Sigmoid colon (tissue), 4 donors: ENCODE measurements at regions not wholly inside any gene's neighbourhood (a gene's known extent, or its start where the extent isn't known, plus 50 kb on each side); places are given as distances from the start of the nearest gene placed in this dataset.

Source experiments
- POLR2A ChIP-seq, 2 donors: fragments of 450-650 bp; IDR thresholded peaks; one replicate each; pipeline ENCODE4 v1.6.1; 2016; ENCODE audit warnings: antibody characterized with exemption in 2 of 2, mild to moderate bottlenecking in 2 of 2, moderate library complexity in 2 of 2
- POLR2AphosphoS5 ChIP-seq, 4 donors: sonication (generic); formaldehyde crosslinking; IDR thresholded peaks; one replicate each; pipeline ENCODE4 v1.6.1; 2017; ENCODE audit warnings: antibody characterized with exemption in 4 of 4
- TF ChIP-seq, protein P1 (sequence below), 4 experiments: fragments of 450-650 bp in 3 of 4; fragments of 200-600 bp in 1 of 4; IDR thresholded peaks; one replicate each; pipeline ENCODE4 v1.5.1; 2016 to 2019; ENCODE audit warnings: antibody characterized with exemption in 4 of 4, mild to moderate bottlenecking in 3 of 4, moderate library complexity in 2 of 4

DNA sequence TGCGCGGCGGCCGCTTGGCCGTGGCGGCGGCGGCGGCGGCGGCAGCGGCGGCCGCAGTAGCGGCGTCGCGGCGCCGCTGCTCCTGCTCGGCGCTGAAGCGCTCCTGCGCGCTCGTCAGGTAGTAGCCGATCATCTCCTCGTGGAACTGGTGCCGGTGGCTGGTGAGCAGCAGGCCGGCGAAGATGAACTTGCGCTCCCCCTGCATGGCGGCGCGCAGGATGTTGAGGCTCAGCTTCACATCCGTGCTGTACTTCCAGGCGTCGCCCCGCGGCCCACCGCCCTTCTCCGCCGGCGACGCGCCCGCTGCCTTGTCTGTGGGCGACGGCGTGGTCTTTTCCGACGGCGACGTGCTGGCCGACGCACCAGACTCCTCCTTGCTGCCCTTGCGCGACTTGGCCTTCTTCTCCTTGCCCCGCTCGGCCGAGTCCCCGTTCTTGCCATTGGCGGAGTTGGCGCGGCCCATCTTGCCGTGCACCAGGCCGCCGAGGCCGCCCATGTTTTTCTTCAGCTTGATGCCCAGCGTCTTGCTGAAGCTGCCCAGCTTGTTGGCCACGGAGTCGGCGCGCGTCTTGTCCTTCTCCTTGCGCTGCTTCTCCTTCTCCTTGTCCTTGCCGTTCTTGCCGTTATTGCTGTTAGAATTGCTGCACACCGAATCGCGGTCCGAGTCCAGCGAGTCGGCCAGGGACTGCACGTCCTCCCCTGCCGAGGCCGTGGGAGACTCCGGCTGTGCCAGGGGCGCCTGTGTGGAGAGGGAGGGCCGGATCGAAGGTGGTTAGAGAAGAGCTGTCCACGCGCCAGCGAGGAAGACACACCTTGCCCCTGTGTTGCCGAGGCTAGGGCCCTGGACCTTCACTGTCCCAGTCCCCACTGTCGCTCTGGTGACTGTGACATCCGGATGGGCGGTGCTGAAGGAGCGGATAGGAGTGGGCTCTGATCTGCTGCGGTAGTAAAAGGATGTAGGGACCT, 157.6 kb downstream of the KLF13 start:
- TF ChIP-seq, protein P1, sequence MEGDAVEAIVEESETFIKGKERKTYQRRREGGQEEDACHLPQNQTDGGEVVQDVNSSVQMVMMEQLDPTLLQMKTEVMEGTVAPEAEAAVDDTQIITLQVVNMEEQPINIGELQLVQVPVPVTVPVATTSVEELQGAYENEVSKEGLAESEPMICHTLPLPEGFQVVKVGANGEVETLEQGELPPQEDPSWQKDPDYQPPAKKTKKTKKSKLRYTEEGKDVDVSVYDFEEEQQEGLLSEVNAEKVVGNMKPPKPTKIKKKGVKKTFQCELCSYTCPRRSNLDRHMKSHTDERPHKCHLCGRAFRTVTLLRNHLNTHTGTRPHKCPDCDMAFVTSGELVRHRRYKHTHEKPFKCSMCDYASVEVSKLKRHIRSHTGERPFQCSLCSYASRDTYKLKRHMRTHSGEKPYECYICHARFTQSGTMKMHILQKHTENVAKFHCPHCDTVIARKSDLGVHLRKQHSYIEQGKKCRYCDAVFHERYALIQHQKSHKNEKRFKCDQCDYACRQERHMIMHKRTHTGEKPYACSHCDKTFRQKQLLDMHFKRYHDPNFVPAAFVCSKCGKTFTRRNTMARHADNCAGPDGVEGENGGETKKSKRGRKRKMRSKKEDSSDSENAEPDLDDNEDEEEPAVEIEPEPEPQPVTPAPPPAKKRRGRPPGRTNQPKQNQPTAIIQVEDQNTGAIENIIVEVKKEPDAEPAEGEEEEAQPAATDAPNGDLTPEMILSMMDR (IDR thresholded peaks at IDR 0.05), result no peak
- no peak for TF ChIP-seq POLR2AphosphoS5 (IDR thresholded peaks at IDR 0.05)
- no peak for TF ChIP-seq POLR2A (IDR thresholded peaks at IDR 0.05)
